NB4 (cell line): ENCODE measurements at regions not wholly inside any gene's neighbourhood (a gene's known extent, or its start where the extent isn't known, plus 50 kb on each side); places are given as distances from the start of the nearest gene placed in this dataset.

Source experiments
- DNase-seq: peaks from one replicate; pipeline ENCODE4 v3.0.0; 2010; ENCODE audit warnings: low read depth
- H3K4me3 ChIP-seq: one replicate; pipeline ENCODE4 v1.5.1; 2011; ENCODE audit warnings: mild to moderate bottlenecking, low read depth, low read length, moderate library complexity
- MYC ChIP-seq: IDR thresholded peaks from 2 replicates; pipeline ENCODE4 v1.6.1; 2011; ENCODE audit warnings: low read depth, low read length
- POLR2A ChIP-seq: IDR thresholded peaks from 2 replicates; pipeline ENCODE4 v1.6.1; 2011; ENCODE audit warnings: mild to moderate bottlenecking; ENCODE audit not compliant: insufficient read length; ENCODE audit errors: extremely low read depth
- TF ChIP-seq, protein P1 (sequence below): IDR thresholded peaks from one replicate; pipeline ENCODE4 v1.5.1; 2012; ENCODE audit warnings: low read depth, low read length
- TF ChIP-seq, protein P2 (sequence below): IDR thresholded peaks from 2 replicates; pipeline ENCODE4 v1.6.1; 2011; ENCODE audit warnings: low read depth, low read length

DNA sequence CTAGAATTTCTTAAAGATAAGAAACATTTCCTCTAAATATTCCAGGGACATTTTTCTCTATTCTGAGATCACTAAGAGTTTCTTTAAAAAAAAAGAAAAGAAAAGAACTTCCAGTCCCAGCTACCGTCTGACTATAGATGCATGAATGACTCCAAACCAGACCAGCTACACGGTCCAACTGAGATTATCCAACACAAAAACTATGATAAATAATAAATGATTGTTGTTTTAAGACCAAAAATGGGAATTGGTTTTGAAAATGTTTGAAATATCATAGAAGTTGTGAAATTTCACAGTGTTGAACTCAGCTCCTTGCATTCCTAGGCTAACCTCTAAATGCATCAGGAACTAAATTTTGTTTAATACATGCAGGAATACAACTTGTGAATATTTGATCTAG lies 1619.6 kb upstream of the LRRTM3 start:
- no peak overlapping the region for H3K4me3 ChIP-seq
- DNase-seq = no peak
- TF ChIP-seq MYC (no peak), POLR2A (no peak)

- no peak overlapping the region for H3K4me3 ChIP-seq
- TF ChIP-seq MYC (no peak), POLR2A (no peak)
- TF ChIP-seq, protein P1, sequence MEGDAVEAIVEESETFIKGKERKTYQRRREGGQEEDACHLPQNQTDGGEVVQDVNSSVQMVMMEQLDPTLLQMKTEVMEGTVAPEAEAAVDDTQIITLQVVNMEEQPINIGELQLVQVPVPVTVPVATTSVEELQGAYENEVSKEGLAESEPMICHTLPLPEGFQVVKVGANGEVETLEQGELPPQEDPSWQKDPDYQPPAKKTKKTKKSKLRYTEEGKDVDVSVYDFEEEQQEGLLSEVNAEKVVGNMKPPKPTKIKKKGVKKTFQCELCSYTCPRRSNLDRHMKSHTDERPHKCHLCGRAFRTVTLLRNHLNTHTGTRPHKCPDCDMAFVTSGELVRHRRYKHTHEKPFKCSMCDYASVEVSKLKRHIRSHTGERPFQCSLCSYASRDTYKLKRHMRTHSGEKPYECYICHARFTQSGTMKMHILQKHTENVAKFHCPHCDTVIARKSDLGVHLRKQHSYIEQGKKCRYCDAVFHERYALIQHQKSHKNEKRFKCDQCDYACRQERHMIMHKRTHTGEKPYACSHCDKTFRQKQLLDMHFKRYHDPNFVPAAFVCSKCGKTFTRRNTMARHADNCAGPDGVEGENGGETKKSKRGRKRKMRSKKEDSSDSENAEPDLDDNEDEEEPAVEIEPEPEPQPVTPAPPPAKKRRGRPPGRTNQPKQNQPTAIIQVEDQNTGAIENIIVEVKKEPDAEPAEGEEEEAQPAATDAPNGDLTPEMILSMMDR = no peak
- TF ChIP-seq, protein P2, sequence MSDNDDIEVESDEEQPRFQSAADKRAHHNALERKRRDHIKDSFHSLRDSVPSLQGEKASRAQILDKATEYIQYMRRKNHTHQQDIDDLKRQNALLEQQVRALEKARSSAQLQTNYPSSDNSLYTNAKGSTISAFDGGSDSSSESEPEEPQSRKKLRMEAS = no peak
- DNase-seq = no peak
Measured at GRCh38 chr10:65312876-65313275, 1613.0 kb upstream of the LRRTM3 start.

DNA sequence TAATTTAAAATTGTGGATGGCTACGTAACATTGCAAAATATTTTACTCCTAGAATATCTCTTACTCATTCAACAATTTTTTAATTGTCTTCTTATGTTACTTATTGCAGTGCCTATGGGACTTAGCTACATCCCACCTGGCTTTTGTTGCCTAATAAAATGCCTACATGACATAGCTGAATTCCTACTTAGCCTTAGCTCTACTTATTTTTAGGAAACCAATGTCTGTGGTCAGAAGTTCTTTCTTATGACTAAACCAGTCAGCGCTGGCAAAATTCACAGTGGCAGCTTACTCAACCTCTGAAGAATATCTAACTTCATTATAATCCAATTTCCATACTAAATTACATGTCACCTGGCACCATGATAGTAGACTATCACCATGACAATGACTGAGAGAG lies 1612.4 kb upstream of the LRRTM3 start:
- no peak for DNase-seq
- H3K4me3 ChIP-seq = no peak overlapping the region
- TF ChIP-seq, protein P1 = no peak
- TF ChIP-seq MYC (no peak), POLR2A (no peak)
- TF ChIP-seq, protein P2 = no peak

GRCh38 chr10:65314253-65314652 lies 1611.6 kb upstream of the LRRTM3 start:
- no peak for TF ChIP-seq POLR2A
- TF ChIP-seq, protein P2 = no peak
- no peak for TF ChIP-seq MYC
- TF ChIP-seq, protein P1 = no peak
- no peak overlapping the region for H3K4me3 ChIP-seq
- no peak for DNase-seq

DNA sequence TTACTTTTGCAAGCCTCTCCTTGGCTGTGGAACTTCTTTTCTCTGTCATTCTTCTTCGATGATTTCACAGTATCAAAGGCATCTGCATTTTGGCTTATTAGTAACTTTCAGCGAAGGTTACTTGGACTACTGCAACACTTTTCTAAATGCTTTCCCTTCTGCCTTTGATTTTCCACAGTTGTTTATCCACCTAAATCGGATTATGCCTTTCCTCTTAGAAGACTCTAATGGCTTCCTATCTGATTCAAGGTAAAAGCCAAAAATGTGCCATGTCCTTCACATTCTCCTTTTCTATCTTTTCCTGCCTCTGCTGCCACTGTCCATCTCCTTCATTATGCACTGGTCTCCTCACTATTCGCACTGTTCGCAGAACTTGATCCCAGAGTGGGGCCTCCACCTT lies 1606.3 kb upstream of the LRRTM3 start:
- no peak for TF ChIP-seq MYC
- TF ChIP-seq POLR2A = no peak
- TF ChIP-seq, protein P2 = no peak
- no peak for DNase-seq
- no peak overlapping the region for H3K4me3 ChIP-seq

GRCh38 chr10:65320236-65321026 lies 1605.4 kb upstream of the LRRTM3 start:
- TF ChIP-seq POLR2A = no peak
- TF ChIP-seq, protein P1 = no peak
- TF ChIP-seq, protein P2 = no peak
- TF ChIP-seq MYC = no peak
- DNase-seq = no peak
- H3K4me3 ChIP-seq = no peak overlapping the region
